ENCODE measurements at regions not wholly inside any gene's neighbourhood (a gene's known extent, or its start where the extent isn't known, plus 50 kb on each side); places are given as distances from the start of the nearest gene placed in this dataset.

GRCh38 chr14:83331513-83331912, 1797.9 kb upstream of the SEL1L start:
- TF ChIP-seq, protein P1, sequence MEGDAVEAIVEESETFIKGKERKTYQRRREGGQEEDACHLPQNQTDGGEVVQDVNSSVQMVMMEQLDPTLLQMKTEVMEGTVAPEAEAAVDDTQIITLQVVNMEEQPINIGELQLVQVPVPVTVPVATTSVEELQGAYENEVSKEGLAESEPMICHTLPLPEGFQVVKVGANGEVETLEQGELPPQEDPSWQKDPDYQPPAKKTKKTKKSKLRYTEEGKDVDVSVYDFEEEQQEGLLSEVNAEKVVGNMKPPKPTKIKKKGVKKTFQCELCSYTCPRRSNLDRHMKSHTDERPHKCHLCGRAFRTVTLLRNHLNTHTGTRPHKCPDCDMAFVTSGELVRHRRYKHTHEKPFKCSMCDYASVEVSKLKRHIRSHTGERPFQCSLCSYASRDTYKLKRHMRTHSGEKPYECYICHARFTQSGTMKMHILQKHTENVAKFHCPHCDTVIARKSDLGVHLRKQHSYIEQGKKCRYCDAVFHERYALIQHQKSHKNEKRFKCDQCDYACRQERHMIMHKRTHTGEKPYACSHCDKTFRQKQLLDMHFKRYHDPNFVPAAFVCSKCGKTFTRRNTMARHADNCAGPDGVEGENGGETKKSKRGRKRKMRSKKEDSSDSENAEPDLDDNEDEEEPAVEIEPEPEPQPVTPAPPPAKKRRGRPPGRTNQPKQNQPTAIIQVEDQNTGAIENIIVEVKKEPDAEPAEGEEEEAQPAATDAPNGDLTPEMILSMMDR (conservative IDR thresholded peaks at IDR 0.05 in 1 of 2, IDR thresholded peaks at IDR 0.05 in 1 of 2; ENCODE audit: extremely low read depth in 1 of 2, insufficient read depth in 1 of 2, low read depth in 1 of 2, low read length in 2 of 2): no peak
- no peak for TF ChIP-seq EZH2 (IDR thresholded peaks at IDR 0.05; ENCODE audit: borderline replicate concordance, low read length)

Measured in mammary epithelial cell (primary cell).